ENCODE measurements at regions not wholly inside any gene's neighbourhood (a gene's known extent, or its start where the extent isn't known, plus 50 kb on each side); places are given as distances from the start of the nearest gene placed in this dataset.

DNA sequence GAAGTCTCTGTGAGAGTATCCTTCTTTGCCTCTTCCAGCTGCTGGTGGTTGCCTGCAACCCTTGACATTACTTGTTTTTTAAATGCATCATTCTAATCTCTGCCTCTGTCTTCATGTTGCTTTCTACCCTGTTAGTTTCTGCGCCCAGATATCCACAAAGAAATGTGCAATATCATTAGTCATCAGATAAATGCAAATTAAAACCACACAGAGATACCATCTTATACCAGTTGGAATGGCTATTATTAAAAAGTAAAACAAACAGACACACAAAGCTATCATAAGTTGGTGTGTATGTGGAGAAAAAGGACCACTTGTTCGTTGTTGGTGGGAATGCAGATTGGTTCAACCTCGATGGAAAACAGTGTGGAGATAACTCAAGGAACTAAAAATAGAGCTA is 517.4 kb downstream of the FAT4 start:
- TF ChIP-seq, protein P1, sequence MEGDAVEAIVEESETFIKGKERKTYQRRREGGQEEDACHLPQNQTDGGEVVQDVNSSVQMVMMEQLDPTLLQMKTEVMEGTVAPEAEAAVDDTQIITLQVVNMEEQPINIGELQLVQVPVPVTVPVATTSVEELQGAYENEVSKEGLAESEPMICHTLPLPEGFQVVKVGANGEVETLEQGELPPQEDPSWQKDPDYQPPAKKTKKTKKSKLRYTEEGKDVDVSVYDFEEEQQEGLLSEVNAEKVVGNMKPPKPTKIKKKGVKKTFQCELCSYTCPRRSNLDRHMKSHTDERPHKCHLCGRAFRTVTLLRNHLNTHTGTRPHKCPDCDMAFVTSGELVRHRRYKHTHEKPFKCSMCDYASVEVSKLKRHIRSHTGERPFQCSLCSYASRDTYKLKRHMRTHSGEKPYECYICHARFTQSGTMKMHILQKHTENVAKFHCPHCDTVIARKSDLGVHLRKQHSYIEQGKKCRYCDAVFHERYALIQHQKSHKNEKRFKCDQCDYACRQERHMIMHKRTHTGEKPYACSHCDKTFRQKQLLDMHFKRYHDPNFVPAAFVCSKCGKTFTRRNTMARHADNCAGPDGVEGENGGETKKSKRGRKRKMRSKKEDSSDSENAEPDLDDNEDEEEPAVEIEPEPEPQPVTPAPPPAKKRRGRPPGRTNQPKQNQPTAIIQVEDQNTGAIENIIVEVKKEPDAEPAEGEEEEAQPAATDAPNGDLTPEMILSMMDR (IDR thresholded peaks at IDR 0.05; ENCODE audit: low read depth, low read length, poor library complexity, severe bottlenecking), result no peak
- no peak for TF ChIP-seq EZH2phosphoT487 (IDR thresholded peaks at IDR 0.05; ENCODE audit: borderline replicate concordance, low read length)
